Right lobe of liver (tissue), 6 donors: ENCODE measurements at regions not wholly inside any gene's neighbourhood (a gene's known extent, or its start where the extent isn't known, plus 50 kb on each side); places are given as distances from the start of the nearest gene placed in this dataset.

ENCODE experiments used
- ATAC-seq, 4 donors: fragments of 200-7000 bp; cut with Tn5 transposase; one replicate each; pipeline ENCODE4 v1.9.1; 2020; ENCODE audit warnings: mild to moderate bottlenecking in 4 of 4, moderate library complexity in 4 of 4
- DNase-seq, 3 donors: peaks; one replicate each; pipeline ENCODE4 v3.0.0-alpha.2; 2020
- H3K27ac ChIP-seq, 3 donors: fragments of 200-600 bp; one replicate each; pipeline ENCODE4 v1.8.0; 2022
- H3K27me3 ChIP-seq, 2 donors: fragments of 200-600 bp; one replicate each; pipeline ENCODE4 v1.8.0; 2022
- H3K36me3 ChIP-seq, 4 donors: fragments of 200-600 bp; sonication (generic) in 1 of 4; one replicate each; pipeline versions ENCODE4 v1.5.1 to v1.8.0; 2017 to 2022; ENCODE audit warnings: control low read depth in 1 of 4
- H3K4me1 ChIP-seq, 4 donors: fragments of 200-600 bp; sonication (generic) in 1 of 4; one replicate each; pipeline versions ENCODE4 v1.5.1 to v1.8.0; 2017 to 2022; ENCODE audit warnings: control low read depth in 1 of 4
- H3K4me3 ChIP-seq, 3 donors: fragments of 200-600 bp; one replicate each; pipeline ENCODE4 v1.8.0; 2022
- H3K9me3 ChIP-seq, 4 donors: fragments of 200-600 bp; sonication (generic) in 1 of 4; one replicate each; pipeline versions ENCODE4 v1.5.1 to v1.8.0; 2017 to 2022; ENCODE audit warnings: control low read depth in 1 of 4
- POLR2A ChIP-seq: fragments of 450-650 bp; IDR thresholded peaks from one replicate; pipeline ENCODE4 v1.6.1; 2017; ENCODE audit warnings: antibody characterized with exemption, mild to moderate bottlenecking
- WGBS: methylation state at CpG from one replicate; pipeline ENCODE4 v1.1.6; 2018; ENCODE audit warnings: low coverage, low lambda C conversion rate; ENCODE audit not compliant: insufficient coverage; ENCODE audit errors: missing lambda C conversion rate; 5-methylcytosine and 5-hydroxymethylcytosine counted together
- intact Hi-C, 2 donors: fragments of 100-400 bp; cut with DNase I; formaldehyde crosslinking; loops; one replicate each; pipeline versions ENCODE4 v1.11.2 to v1.14.1; 2022
- TF ChIP-seq, protein P1 (sequence below), 4 donors: fragments of 200-600 bp in 3 of 4; fragments of 450-650 bp in 1 of 4; IDR thresholded peaks; one replicate each; pipeline versions ENCODE4 v1.5.1 to v1.8.0; 2016 to 2022; ENCODE audit warnings: antibody characterized with exemption in 4 of 4, mild to moderate bottlenecking in 2 of 4
- donor health status: DM: no; HTN: yes; CAD: no.
- donor health status: DM: no; HTN: no; CAD: no.
- donor health status: DM: no; HTN: no; CAD: no.
- donor health status: DM: no; HTN: yes; CAD: no.
- donor health status: DM: no; HTN: yes; CAD: no.

DNA sequence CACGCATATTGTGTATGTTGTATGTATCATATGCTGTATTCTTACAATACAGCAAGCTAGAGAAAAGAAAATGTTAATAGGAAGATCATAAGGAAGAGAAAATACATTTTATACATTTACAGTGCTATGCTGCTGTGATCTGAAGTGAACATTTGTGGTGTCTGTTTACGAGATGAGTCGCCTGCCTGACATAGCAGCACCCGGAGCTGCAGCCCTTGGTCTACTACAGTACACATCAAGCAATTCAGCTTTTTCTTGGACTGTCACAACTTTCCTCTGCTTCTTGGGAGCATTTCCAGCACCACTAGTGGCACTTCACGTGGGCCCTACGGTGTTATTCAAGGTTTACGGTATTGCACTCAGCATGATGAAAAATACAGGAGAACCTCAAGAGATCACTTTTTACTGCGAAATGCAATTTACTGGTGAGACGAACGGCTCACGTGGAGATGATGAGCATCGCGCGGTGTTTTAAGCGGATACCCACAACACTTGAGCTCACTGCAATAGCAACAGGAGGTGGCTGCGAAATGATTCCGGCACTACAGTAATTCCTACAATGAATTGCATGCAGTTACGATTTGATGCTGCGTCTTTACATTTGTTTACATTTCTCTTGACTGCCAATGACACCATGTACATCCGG lies 308.4 kb downstream of the FGF9 start:
- no peak for ATAC-seq
- Histone ChIP-seq H3K9me3 (no peaks in the 10 kb centered on the region), H3K4me3 (no peak overlapping the region), H3K27me3 (no peaks in the 10 kb centered on the region), H3K36me3 (no peaks in the 10 kb centered on the region), H3K4me1 (no peaks in the 10 kb centered on the region), H3K27ac (no peak overlapping the region)
- intact Hi-C loops = no loop called here
- TF ChIP-seq, protein P1, sequence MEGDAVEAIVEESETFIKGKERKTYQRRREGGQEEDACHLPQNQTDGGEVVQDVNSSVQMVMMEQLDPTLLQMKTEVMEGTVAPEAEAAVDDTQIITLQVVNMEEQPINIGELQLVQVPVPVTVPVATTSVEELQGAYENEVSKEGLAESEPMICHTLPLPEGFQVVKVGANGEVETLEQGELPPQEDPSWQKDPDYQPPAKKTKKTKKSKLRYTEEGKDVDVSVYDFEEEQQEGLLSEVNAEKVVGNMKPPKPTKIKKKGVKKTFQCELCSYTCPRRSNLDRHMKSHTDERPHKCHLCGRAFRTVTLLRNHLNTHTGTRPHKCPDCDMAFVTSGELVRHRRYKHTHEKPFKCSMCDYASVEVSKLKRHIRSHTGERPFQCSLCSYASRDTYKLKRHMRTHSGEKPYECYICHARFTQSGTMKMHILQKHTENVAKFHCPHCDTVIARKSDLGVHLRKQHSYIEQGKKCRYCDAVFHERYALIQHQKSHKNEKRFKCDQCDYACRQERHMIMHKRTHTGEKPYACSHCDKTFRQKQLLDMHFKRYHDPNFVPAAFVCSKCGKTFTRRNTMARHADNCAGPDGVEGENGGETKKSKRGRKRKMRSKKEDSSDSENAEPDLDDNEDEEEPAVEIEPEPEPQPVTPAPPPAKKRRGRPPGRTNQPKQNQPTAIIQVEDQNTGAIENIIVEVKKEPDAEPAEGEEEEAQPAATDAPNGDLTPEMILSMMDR (IDR thresholded peaks at IDR 0.05) = no peak
- TF ChIP-seq POLR2A = no peak
- no peak for DNase-seq
- WGBS = 84% methylated on average over 19 of the region's 20 CpGs

GRCh38 chr13:21980049-21980448 lies 309.2 kb downstream of the FGF9 start:
- no peaks in the 10 kb centered on the region for H3K4me1 ChIP-seq
- H3K27me3 ChIP-seq = no peaks in the 10 kb centered on the region
- no peak overlapping the region for H3K27ac ChIP-seq
- intact Hi-C loops = no loop called here
- TF ChIP-seq POLR2A = no peak
- TF ChIP-seq, protein P1 (IDR thresholded peaks at IDR 0.05) = no peak
- DNase-seq (no peak), ATAC-seq (no peak)
- no peaks in the 10 kb centered on the region for H3K9me3 ChIP-seq
- no peaks in the 10 kb centered on the region for H3K36me3 ChIP-seq
- WGBS = 44% methylated on average over 2 of the region's 2 CpGs
- H3K4me3 ChIP-seq = no peak overlapping the region

DNA sequence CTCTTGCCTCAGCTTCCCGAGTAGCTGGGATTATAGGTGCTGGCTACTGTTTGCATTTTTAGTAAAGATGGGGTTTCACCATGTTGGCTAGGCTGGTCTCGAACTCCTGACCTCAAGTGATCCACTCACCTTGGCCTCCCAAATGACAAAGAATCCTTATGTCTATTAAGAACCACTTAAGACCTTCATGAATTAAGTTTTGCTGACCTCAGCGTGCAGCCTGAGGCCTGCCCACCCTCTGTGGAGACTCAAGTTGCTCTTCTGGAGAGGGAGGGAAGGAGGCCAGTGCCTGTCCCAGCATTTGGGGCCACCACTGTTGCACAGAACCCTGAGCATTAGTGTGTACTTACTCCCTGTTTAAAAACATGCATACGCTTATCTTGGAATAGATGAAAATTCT lies 313.3 kb downstream of the FGF9 start:
- TF ChIP-seq, protein P1 (IDR thresholded peaks at IDR 0.05) = no peak
- TF ChIP-seq POLR2A = no peak
- intact Hi-C loops = no loop called here
- no peak overlapping the region for H3K27ac ChIP-seq
- no peak for ATAC-seq
- no peaks in the 10 kb centered on the region for H3K9me3 ChIP-seq
- H3K27me3 ChIP-seq = no peaks in the 10 kb centered on the region
- no peak overlapping the region for H3K4me3 ChIP-seq
- DNase-seq = no peak
- no peaks in the 10 kb centered on the region for H3K36me3 ChIP-seq
- H3K4me1 ChIP-seq = no peaks in the 10 kb centered on the region
- WGBS = 71% methylated on average over 4 of the region's 4 CpGs

GRCh38 chr13:21986602-21987001 lies 315.7 kb downstream of the FGF9 start:
- no peak overlapping the region for H3K27ac ChIP-seq
- ATAC-seq (no peak), DNase-seq (no peak)
- no peaks in the 10 kb centered on the region for H3K9me3 ChIP-seq
- no peak overlapping the region for H3K4me3 ChIP-seq
- no peaks in the 10 kb centered on the region for H3K36me3 ChIP-seq
- H3K4me1 ChIP-seq = no peaks in the 10 kb centered on the region
- intact Hi-C loops = no loop called here
- TF ChIP-seq, protein P1 (IDR thresholded peaks at IDR 0.05) = no peak
- TF ChIP-seq POLR2A = no peak
- no peaks in the 10 kb centered on the region for H3K27me3 ChIP-seq
- 40% methylated on average over 2 of the region's 10 CpGs for WGBS

DNA sequence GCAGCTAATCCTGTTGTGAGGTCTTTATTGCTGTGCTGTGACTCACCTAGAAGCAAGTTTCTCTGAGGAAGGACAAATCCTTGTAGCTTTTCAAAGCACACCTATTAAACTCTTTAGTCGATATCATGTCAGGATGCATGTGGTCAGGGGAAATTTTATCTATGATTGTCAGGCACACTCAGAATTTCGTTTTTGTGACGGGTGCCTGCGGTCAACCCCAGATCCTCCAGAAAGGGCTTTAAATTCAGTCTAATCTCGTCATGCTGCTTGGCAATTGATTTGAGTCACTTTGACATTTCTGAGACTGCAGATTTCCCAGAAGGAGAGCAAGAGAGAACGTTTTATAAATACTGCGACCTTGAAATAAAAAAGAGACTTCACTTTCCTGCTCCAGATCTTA lies 316.9 kb downstream of the FGF9 start:
- DNase-seq (no peak), ATAC-seq (no peak)
- WGBS = 55% methylated on average over 7 of the region's 7 CpGs
- H3K4me3 ChIP-seq = no peak overlapping the region
- H3K27me3 ChIP-seq = no peaks in the 10 kb centered on the region
- no peak for TF ChIP-seq POLR2A
- TF ChIP-seq, protein P1 (IDR thresholded peaks at IDR 0.05) = no peak
- no peaks in the 10 kb centered on the region for H3K9me3 ChIP-seq
- intact Hi-C loops = no loop called here
- H3K36me3 ChIP-seq = no peaks in the 10 kb centered on the region
- H3K4me1 ChIP-seq = no peaks in the 10 kb centered on the region
- no peak overlapping the region for H3K27ac ChIP-seq
